GM19035 (cell line): ENCODE measurements at regions not wholly inside any gene's neighbourhood (a gene's known extent, or its start where the extent isn't known, plus 50 kb on each side); places are given as distances from the start of the nearest gene placed in this dataset.
"Not testable (repeated sequence)": the region's sequence is repeated elsewhere in the genome, so short reads cannot be mapped to it uniquely, and the experiment has no call there.

ENCODE experiments used
- ATAC-seq: cut with Tn5 transposase; IDR thresholded peaks from one replicate; pipeline ENCODE4 v1.9.1; 2021; ENCODE audit not compliant: unreplicated experiment

DNA sequence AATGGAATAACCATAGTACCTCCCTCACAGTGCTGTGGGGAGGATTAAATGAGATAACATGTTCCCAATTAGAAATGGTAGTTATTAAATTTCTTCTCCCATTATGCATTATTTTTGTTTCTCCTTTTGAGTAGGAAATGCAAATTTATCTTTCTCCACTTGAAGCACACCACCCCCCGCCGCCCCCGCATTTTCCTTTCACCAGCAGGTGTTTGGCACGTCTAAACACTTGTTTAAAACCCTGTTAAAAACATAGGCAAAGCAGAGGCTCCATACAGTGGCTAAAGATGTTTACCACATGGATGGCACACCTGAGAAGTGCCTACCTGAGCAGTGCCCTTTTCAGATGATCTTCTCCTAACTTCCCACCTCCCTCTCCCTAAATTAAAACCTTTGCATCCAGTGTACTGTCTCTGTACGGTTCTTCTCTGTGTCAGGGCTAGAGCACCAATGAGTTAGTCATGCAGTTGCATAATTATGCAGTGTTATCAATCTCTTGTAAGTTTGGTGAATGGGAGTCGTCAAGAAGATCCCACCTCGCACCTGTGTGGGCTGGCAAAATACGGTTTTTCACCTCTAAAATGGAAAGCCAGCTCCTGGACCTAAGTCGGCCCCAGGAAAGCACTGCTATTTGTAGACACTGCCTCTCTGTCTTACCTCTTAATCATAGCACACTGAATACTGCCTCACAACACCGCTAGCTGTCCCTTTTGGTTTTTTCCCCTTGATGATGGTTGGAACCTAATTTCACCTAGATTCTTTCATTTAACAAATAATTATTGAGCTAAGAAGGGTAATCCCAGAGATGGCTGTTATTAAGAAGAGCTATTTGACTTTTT lies 122.0 kb downstream of the CT47B1 start:
- ATAC-seq, result no peak

DNA sequence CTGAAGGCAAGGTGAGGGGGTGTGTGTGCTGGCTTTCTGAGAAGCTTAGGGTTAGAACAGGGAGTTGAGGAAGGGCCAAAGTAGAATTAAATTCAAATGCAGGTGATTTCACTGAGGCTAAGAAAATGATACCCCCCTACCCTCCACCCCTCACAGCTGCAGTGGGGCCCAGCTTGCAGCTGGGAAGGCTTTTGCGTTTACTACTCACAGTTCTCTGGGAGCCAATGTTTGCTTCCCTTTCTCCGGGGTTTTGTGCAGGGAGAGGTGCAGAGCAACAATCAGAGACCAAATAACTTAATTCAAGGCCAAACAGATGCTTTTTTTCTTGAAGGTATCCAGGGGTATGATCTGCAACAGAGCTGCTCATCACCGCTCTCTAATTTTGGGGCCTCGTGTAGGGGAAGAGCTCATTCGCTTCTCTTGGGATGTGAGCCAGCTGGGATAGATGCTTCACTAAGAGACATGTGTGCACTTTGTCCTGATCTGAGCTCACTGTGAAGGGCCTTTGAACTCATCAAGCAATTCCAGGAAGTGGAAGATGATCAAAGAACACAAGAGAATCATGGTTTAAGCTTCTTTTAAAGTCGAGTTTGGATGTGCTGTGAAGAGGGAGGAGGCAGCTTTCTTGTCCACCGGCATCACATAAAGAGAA lies 122.7 kb upstream of the C1GALT1C1 start:
- ATAC-seq, result no peak

DNA sequence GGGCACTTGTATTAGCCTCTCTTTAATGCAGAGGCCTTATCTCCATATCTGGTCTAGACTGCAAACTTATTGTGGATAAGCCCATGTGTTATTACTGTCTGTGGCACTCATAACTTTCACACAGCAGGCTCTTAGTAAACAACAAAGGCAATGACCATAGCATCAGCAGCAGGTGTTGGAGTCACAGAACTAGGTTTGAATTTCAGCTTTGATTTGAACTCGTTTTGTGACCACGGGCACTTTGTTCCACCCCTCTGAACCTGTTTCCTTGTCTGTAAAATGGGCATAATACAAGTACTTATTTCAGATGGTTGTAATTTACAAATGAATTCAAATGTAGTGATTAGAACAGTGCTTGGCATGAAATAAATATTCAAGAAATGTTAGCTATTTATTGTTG lies 121.8 kb upstream of the C1GALT1C1 start:
- ATAC-seq, result no peak

DNA sequence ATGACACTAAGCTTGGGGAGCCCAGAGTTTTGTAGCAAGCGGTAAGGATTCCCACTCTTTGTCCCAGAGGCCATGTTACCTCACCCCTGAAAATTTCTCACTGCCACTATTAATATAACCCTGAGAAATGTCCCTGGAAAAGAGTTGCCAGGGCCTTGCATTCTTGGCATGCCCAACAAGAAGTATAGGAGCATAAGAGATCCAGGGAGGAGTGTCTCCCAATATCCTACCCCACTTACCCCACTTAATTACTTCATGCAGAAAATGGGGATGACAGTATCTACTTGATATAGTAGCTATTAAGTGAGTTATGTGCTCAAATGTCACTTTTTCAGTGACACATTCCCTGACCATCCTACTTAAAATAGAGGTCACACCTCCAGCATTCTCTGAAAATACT lies 120.5 kb upstream of the C1GALT1C1 start:
- no peak for ATAC-seq

DNA sequence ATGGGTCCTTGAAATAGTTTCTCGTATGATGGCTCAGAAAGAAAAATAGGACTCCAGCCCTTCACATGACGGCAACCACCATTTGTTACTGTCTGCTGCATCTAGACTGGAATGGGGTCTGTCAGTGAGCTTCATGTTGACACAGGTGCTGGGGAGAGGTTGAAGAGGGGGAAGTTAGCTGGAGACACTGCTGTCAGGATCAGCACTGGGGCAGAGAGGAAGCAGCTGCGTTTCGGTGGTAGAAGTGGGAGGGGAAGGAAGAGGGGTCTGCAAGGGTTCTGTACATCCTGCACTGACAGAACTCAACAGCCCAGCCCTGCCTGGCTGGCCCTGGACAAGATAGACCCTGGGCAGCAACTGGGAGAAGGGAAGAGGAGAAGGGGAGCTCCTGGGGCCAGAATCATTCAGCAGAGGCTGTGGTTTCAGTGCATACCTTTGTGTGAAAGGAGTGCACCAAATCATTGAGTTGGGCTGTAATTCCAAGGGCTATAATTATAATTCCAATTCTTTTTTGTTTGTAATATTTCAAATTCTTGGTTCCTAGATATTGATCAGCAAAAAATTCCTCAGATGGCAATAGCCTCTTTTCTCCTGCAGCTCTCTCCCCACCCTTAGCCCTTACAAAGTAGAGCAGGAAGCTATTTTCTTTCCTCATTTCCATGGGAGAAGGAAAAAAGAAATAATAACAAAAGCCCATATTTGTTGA lies 119.4 kb upstream of the C1GALT1C1 start:
- ATAC-seq, result peak; percentile 71

DNA sequence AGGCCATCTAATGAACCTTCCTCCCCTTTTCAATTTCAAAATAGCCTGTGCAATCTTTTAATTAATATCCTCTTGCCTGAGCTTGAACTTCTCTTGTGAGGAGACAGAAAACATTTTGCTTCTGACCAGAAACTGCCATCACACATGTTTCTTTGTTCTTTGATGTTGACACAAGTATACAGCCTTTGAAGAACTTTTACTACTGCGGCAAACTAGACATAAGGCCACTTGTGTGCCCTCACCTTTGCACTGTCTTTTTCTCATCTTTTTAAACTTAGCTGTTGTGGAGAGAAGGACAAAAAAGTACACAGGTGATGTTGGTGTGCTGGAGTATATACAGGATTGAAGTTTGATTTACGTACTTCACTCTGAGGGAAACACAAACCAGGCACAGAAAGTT lies 116.3 kb upstream of the C1GALT1C1 start:
- no peak for ATAC-seq

DNA sequence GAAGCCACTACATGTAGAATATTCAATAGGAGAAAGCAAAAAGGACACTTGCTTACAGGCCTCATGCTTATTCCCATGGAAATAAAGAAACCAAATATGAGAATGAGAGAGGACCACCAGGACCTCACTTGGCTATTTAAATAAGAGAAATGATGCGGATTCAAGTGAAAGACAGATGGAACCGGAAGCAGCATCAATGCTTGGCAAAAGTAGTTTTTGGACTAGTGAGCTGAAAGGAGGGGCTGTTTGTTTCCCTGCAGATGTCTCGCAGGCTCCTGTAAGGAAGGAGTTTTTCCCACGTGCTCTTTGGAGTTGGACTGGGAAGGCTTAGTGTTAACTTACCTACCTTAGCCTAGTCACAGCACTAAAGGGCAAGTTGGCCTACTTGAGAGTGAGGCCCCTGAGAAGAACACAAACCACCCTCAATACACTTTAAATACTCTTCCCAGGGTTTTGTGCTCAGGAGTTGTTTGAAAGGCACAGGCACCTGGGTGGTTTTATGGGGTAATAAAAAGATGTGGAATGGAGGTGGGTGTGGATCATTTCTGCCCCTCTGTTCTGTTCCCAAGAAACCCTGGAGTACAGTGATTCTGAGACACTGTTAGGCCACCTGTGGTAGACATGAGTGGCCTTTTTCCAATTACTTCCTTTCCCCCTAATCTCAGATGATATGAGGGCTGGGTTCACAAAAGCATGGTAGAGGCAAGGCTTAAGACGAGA lies 113.3 kb upstream of the C1GALT1C1 start:
- no peak for ATAC-seq

DNA sequence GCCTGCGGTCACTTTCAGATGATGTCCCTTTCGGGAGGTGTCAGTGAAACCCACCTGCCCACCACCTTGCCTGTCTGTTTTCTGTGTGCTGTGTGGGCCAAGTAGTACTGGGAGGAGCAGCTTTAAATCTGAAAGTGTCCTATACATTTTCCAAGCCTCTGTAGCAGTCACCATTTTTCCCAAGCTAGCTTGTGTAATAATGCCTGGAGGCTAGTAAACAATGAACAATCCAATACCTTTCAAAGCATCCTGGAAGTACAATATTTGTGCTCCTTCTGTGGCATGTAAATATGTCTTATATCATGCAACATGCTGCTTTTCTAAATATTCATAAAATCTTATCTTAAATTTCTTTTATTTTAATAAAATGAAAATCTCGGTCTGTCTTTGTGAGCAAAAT lies 111.6 kb upstream of the C1GALT1C1 start:
- no peak for ATAC-seq

DNA sequence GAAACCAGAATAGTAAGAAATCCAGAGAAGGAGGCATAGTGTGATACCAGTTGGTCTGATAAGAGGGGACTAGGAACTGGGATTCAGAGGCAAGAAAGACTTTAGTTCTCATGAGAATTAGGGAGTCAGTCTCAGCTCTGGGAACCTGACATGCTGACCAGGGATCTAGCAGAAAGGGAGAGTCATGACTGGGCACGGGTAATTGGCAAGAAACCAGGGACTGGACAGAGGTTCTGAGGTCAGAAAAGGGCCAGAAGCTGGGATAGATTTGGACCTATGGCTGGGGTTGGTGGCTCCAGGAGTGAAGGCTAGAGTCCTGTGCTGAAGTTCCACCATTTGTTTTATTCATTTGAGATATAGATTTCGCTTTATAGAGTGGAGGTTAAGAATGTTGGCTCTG lies 110.2 kb upstream of the C1GALT1C1 start:
- ATAC-seq, result no peak

DNA sequence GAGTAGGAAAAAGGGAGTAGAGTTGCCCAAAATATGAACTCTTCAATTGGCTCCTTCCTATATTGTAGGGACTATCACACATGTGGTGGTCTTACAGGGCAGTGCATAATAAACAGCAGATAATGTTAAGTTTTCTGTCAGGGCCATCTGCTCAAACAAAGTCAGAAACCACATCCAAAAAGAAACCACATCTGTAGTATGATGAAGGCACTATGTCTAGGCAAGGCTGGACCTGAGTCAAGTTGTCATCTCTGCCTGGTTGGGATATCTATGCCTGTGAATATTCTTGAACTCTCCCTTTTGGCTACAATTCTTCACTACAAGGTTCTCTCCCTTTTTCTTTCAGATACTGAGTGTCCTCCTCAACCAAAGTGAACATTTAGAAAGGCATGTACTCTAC lies 109.4 kb upstream of the C1GALT1C1 start:
- no peak for ATAC-seq

DNA sequence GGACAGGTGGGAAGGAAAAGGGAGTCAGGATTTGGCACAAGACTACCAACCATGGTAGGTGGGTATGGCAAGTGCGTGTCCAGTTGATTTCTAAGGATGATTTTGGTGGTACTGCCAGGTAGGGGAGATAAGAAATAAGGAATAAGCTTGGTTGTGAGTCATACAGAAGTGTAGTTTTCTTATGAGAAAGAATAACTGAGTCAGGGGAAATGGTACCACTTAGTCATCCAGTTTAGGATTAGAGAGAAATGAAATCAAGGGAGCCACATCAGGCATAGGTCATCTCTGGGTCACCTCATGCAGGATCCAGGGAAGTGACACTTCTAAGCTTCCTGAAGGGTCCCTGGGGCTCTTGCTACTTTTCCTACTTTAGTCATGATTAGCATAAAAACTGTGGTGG lies 107.1 kb upstream of the C1GALT1C1 start:
- no peak for ATAC-seq

DNA sequence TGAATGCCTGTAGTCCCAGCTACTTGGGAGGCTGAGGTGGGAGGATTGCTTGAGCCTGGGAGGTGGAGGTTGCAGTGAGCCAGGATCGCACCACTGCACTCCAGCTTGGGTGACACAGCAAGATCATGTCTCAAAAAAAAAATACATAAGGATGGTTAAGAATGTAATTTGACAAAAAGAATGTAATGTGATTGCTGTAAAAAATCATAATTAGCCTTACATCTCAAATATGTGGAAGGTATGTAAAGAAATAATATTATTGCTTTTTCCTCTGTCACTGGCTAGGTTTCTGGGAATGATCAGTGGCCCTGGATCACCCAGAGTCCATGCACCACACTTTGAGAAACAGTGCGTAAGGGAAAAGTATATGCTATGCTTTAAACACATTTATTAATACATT lies 106.1 kb upstream of the C1GALT1C1 start:
- ATAC-seq, result no peak

DNA sequence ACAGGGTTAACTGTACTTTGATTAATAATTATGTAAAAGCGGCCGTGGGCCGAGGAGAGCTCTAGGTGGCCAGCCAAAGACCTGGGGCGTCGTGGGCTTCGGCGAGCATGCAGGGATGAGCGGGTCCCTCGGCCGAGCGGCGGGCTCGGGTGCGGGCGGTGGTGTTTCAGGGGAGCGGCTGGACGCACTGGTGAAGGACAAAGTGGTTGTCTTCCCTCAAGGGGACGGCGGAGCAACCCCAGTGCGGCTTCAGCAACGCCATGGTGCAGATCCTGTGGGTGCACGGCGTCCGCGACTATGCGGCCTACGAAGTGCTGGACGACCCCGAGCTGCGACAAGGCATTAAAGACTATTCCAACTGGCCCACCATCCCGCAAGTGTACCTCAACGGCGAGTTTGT lies 103.0 kb upstream of the C1GALT1C1 start:
- ATAC-seq, result no peak

DNA sequence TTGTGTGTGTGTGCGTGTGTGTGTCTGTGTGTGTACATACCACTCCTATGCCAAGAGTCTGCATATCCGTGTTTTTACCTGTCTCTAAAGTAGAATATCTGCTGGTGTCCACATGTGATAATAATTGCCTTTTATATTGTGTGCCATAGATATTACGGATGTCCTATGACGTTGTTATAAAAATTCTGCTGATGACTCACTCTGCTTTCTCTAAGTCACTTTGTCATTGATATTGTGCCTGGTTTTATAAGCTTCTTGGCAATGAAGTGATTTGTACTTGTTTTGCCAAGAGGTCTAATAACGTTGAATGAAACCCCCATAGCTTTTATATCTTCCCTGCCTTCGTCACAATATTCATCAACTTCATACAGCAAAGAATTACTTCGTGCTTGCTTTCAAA lies 102.6 kb upstream of the C1GALT1C1 start:
- ATAC-seq, result no peak

DNA sequence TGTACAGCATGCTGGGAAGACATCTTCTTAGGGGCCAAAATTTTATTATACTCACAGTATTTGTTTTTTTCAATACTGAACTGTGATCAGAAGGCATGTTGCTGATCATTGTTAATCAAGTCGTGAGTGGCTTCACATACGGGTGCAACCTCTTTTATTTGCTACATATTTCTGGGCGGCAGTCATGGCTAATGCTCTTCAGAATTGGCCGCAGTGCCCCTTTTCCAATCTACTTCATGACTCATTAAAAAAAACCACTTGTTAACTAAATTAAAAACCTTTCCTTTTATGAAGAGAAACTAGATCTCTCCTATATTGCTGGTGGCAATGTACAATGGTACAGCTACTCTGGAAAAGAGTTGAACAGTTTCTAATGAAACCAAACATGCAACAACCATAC lies 101.5 kb upstream of the C1GALT1C1 start:
- no peak for ATAC-seq

DNA sequence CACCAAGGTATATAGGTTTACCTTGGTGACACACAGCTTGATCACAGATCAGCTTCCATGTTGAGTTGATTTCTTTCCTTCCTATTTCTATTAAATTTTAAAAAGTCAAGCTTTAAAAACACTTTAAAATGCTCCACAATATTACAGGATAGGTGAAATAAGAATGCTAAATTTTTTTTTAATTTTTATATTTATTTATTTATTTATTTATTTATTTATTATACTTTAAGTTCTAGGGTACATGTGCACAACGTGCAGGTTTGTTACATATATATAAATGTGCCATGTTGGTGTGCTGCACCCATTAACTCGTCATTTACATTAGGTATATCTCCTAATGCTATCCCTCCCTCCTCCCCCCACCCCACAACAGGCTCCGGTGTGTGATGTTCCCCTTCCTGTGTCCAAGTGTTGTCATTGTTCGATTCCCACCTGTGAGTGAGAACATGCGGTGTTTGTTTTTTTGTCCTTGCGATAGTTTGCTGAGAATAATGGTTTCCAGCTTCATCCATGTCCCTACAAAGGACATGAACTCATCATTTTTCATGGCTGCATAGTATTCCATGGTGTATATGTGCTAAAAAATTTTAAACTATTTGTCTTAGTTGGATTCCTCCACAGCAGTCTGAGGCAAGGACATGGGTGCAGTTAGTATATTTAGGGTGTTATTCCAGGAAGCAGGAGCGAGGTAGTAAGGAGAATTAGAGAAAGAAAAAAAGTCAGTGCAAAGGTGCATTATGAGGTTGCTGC lies 99.8 kb upstream of the C1GALT1C1 start:
- not testable (repeated sequence) for ATAC-seq

DNA sequence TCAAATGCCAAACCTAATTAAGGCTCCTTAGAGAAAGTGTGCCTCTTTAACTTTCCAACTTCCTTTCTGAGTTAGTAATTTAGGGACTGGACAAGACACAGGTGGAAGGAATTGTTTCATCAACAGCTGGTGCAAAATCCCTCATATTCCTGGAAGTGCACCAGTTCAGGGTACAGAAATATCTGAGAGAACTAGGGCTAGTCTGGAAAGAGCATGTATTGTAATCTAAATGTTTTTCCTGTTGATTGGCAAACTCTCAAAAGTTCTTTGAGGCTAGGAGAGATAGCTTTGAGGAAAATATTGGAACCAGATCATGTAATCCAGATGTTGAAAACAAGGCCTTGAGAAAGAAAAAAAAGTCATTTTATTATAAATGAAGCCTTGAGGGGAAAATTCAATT lies 98.1 kb upstream of the C1GALT1C1 start:
- ATAC-seq, result no peak

DNA sequence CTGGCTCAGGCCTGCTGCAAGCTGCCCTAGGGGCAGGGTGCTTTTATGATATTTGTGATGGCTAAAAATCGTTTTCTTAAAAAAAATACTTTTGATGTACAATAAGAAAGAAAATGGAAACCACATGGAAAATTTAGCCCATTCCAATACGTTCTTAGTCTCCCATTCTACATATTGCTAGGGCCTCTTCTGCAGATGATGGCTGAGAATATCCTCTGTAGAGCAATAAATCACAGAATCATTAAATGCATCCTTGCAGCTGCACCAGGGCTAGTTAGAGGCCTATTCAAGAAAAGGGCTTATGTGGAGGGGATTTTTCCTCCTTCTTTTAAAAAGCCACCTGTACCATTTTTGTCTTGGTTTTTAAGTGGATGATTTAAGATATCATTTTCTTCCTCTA lies 97.6 kb upstream of the C1GALT1C1 start:
- ATAC-seq, result no peak

DNA sequence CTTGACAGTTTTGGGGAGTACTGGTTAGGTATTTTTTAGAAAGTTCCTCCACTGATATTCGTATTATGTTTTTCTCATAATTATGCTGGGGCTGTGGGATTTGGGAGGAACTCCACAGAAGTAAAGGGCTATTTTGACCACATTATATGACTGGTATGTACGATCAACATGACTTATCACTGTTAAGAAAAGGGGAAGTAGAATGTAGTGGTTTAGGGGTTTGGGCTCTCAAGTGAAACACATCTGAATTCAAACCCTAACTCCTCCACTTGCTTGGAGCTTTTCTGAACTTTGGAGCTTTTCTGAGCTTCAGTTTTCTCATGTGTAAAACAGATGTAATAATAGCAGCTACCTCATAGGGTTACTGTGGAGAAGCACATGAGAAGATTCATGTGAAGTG lies 96.4 kb upstream of the C1GALT1C1 start:
- peak; percentile 99 for ATAC-seq

DNA sequence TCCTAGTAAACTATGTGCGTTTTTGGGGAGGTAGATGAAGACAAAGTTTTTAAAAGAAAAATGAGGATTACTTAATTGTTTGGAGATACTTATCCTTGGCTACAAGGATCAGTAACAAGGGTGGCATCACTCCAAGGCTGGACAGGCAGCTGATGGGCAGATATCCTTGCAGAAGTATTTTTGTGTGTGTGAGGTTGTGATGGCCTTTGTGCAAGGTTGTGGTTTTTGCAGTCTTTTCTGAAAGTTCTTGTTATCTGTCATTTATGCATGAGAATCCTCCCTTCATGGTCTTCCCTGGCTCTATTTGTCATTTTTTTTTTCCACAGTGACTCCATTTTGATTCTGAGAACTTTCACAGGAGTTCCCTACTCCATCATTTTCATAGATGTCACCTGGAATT lies 96.0 kb upstream of the C1GALT1C1 start:
- ATAC-seq, result no peak

DNA sequence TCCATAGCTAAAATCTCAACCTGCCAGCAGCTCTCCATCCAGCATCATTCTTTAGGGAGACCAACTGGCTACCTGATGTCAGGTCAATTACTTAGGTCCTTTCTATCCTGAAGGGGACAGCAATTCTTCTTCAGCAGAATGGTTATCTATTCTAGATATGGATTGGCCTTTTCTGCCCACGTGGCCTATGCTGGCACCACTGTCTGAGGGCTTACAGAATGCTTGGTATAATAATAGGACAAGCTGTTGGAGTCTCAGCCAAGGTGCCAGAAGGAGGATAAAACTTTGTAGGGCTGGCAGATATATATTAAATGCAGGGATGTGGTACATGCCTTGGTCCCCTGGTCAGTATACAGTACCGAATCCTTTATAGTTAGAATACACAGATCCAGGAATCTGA lies 89.8 kb upstream of the C1GALT1C1 start:
- no peak for ATAC-seq
